ENCODE measurements at regions not wholly inside any gene's neighbourhood (a gene's known extent, or its start where the extent isn't known, plus 50 kb on each side); places are given as distances from the start of the nearest gene placed in this dataset.

- intact Hi-C loops (cut with DNase I), result no loop called here
- no peak for TF ChIP-seq POLR2A (IDR thresholded peaks at IDR 0.05)
- TF ChIP-seq CTCF (IDR thresholded peaks at IDR 0.05), result no peak
Measured at GRCh38 chr18:51383711-51384110, 186.2 kb upstream of the MEX3C start.

GRCh38 chr18:51385270-51385669, 187.8 kb upstream of the MEX3C start:
- DNase-seq, result no peak
- Histone ChIP-seq H3K9me3 (no peaks in the 10 kb centered on the region), H3K27ac (no peak overlapping the region), H3K4me1 (no peaks in the 10 kb centered on the region), H3K27me3 (no peaks in the 10 kb centered on the region), H3K36me3 (replicated peaks in 1 of 2; ENCODE audit: insufficient read depth in 1 of 2, low read depth in 2 of 2) (no peaks in the 10 kb centered on the region), H3K4me3 (no peak overlapping the region)
- no peak for ATAC-seq
- 58 to 60% methylated on average over 2 of the region's 2 CpGs for WGBS, 2 donors
- intact Hi-C loops (cut with DNase I), result no loop called here
- no peak for TF ChIP-seq CTCF (IDR thresholded peaks at IDR 0.05)
- TF ChIP-seq POLR2A (IDR thresholded peaks at IDR 0.05), result no peak

More at GRCh38 chr18:51383711-51384110, 186.2 kb upstream of the MEX3C start:
- no peak overlapping the region for H3K27ac ChIP-seq
- H3K4me1 ChIP-seq, result no peaks in the 10 kb centered on the region
- no peaks in the 10 kb centered on the region for H3K9me3 ChIP-seq
- H3K4me3 ChIP-seq, result no peak overlapping the region
- DNase-seq (no peak), ATAC-seq (no peak)
- 33 to 54% methylated on average over 1 of the region's 1 CpG for WGBS, 2 donors
- no peaks in the 10 kb centered on the region for H3K36me3 ChIP-seq (replicated peaks in 1 of 2; ENCODE audit: insufficient read depth in 1 of 2, low read depth in 2 of 2)
- H3K27me3 ChIP-seq, result no peaks in the 10 kb centered on the region

GRCh38 chr18:51390702-51391101, 193.2 kb upstream of the MEX3C start:
- Histone ChIP-seq H3K36me3 (replicated peaks in 1 of 2; ENCODE audit: insufficient read depth in 1 of 2, low read depth in 2 of 2) (no peaks in the 10 kb centered on the region), H3K27ac (no peak overlapping the region), H3K4me3 (no peak overlapping the region), H3K9me3 (no peaks in the 10 kb centered on the region), H3K27me3 (no peaks in the 10 kb centered on the region), H3K4me1 (no peaks in the 10 kb centered on the region)
- DNase-seq, result no peak
- ATAC-seq, result no peak
- TF ChIP-seq POLR2A (IDR thresholded peaks at IDR 0.05), result no peak
- no peak for TF ChIP-seq CTCF (IDR thresholded peaks at IDR 0.05)
- 86% methylated on average over 3 of the region's 3 CpGs for WGBS, 2 donors
- intact Hi-C loops (cut with DNase I), result no loop called here

GRCh38 chr18:51391215-51391614, 193.7 kb upstream of the MEX3C start:
- H3K4me1 ChIP-seq, result no peaks in the 10 kb centered on the region
- ATAC-seq, result no peak
- no peaks in the 10 kb centered on the region for H3K36me3 ChIP-seq (replicated peaks in 1 of 2; ENCODE audit: insufficient read depth in 1 of 2, low read depth in 2 of 2)
- TF ChIP-seq CTCF (IDR thresholded peaks at IDR 0.05), result no peak
- no peak for TF ChIP-seq POLR2A (IDR thresholded peaks at IDR 0.05)
- DNase-seq, result no peak
- H3K27ac ChIP-seq, result no peak overlapping the region
- WGBS, 2 donors, result 64 to 68% methylated on average over 1 of the region's 1 CpG
- no peaks in the 10 kb centered on the region for H3K27me3 ChIP-seq
- no peaks in the 10 kb centered on the region for H3K9me3 ChIP-seq
- intact Hi-C loops (cut with DNase I), result no loop called here
- no peak overlapping the region for H3K4me3 ChIP-seq

GRCh38 chr18:51391731-51392130, 194.2 kb upstream of the MEX3C start:
- no peak for DNase-seq
- no peak overlapping the region for H3K27ac ChIP-seq
- TF ChIP-seq CTCF (IDR thresholded peaks at IDR 0.05), result no peak
- H3K4me3 ChIP-seq, result no peak overlapping the region
- intact Hi-C loops (cut with DNase I), result no loop called here
- no peaks in the 10 kb centered on the region for H3K36me3 ChIP-seq (replicated peaks in 1 of 2; ENCODE audit: insufficient read depth in 1 of 2, low read depth in 2 of 2)
- 62 to 72% methylated on average over 5 of the region's 5 CpGs for WGBS, 2 donors
- H3K27me3 ChIP-seq, result no peaks in the 10 kb centered on the region
- no peaks in the 10 kb centered on the region for H3K9me3 ChIP-seq
- ATAC-seq, result no peak
- no peaks in the 10 kb centered on the region for H3K4me1 ChIP-seq

Measured in body of pancreas (tissue), 4 donors.